HL-60 (cell line): ENCODE measurements at regions not wholly inside any gene's neighbourhood (a gene's known extent, or its start where the extent isn't known, plus 50 kb on each side); places are given as distances from the start of the nearest gene placed in this dataset.

Experiments used
- CTCF ChIP-seq: IDR thresholded peaks from one replicate; pipeline ENCODE4 v1.5.1; 2011; ENCODE audit warnings: low read length, control low read depth, inconsistent platforms; ENCODE audit not compliant: insufficient read depth
- GABPA ChIP-seq: IDR thresholded peaks from 2 replicates; pipeline ENCODE4 v1.6.1; 2012; ENCODE audit warnings: low read depth
- POLR2AphosphoS5 ChIP-seq: IDR thresholded peaks from 2 replicates; pipeline ENCODE4 v1.6.1; 2012; ENCODE audit warnings: low read depth
- REST ChIP-seq: IDR thresholded peaks from 2 replicates; pipeline ENCODE4 v1.6.1; 2012; ENCODE audit warnings: low read depth; ENCODE audit not compliant: insufficient replicate concordance
- SPI1 ChIP-seq: IDR thresholded peaks from 2 replicates; pipeline ENCODE4 v1.6.1; 2012; ENCODE audit warnings: low read depth, mild to moderate bottlenecking, borderline replicate concordance

- no peak for TF ChIP-seq CTCF
- TF ChIP-seq REST = no peak
- no peak for TF ChIP-seq POLR2AphosphoS5
- TF ChIP-seq SPI1 = no peak
- no peak for TF ChIP-seq GABPA
These were observed 79.8 kb upstream of the GPR139 start for GRCh38 chr16:20153444-20153843.
